Stimulated activated effector memory CD8-positive, alpha-beta T cell treated with anti-CD3 and anti-CD28 coated beads, Interleukin-12 subunit alpha, Interleukin-12 subunit beta, amount 100 ng/mL, for 72 hours (primary cell): ENCODE measurements at regions not wholly inside any gene's neighbourhood (a gene's known extent, or its start where the extent isn't known, plus 50 kb on each side); places are given as distances from the start of the nearest gene placed in this dataset.

ENCODE experiments used
- ATAC-seq: fragments of 150-1000 bp; cut with Tn5 transposase; 2 replicates; pipeline ENCODE4 v1.10.0; 2021
- DNase-seq, 2 donors: peaks; one replicate each; pipeline ENCODE4 v3.0.0; 2021 to 2022; ENCODE audit warnings: low spot score in 2 of 2
- H3K27ac Mint-ChIP-seq: one replicate; pipeline ENCODE4 v1.8.0; 2022; ENCODE audit warnings: mild to moderate bottlenecking, mixed read lengths
- H3K36me3 Mint-ChIP-seq: one replicate; pipeline ENCODE4 v1.8.0; 2022; ENCODE audit warnings: mild to moderate bottlenecking, mixed read lengths
- H3K4me1 Mint-ChIP-seq: one replicate; pipeline ENCODE4 v1.8.0; 2022; ENCODE audit warnings: mixed read lengths
- H3K4me3 Mint-ChIP-seq: one replicate; pipeline ENCODE4 v1.8.0; 2022; ENCODE audit warnings: mild to moderate bottlenecking, mixed read lengths
- H3K9me3 Mint-ChIP-seq: one replicate; pipeline ENCODE4 v1.8.0; 2022; ENCODE audit warnings: mixed read lengths

GRCh38 chr2:237270520-237270919, 143.4 kb downstream of the COL6A3 start:
- Mint-ChIP-seq H3K36me3 (no peaks in the 10 kb centered on the region), H3K4me1 (no peaks in the 10 kb centered on the region), H3K9me3 (no peaks in the 10 kb centered on the region), H3K4me3 (no peak overlapping the region), H3K27ac (no peak overlapping the region)
- no peak for ATAC-seq
- DNase-seq: no peak

GRCh38 chr2:237271698-237272652, 142.0 kb downstream of the COL6A3 start:
- Mint-ChIP-seq H3K4me3 (no peak overlapping the region), H3K4me1 (no peaks in the 10 kb centered on the region), H3K36me3 (no peaks in the 10 kb centered on the region), H3K27ac (no peak overlapping the region), H3K9me3 (no peaks in the 10 kb centered on the region)
- no peak for DNase-seq
- ATAC-seq: no peak
